ENCODE measurements at regions not wholly inside any gene's neighbourhood (a gene's known extent, or its start where the extent isn't known, plus 50 kb on each side); places are given as distances from the start of the nearest gene placed in this dataset.
A peak's percentile ranks its signal among the peaks of the same experiment; 100 is the strongest.

DNA sequence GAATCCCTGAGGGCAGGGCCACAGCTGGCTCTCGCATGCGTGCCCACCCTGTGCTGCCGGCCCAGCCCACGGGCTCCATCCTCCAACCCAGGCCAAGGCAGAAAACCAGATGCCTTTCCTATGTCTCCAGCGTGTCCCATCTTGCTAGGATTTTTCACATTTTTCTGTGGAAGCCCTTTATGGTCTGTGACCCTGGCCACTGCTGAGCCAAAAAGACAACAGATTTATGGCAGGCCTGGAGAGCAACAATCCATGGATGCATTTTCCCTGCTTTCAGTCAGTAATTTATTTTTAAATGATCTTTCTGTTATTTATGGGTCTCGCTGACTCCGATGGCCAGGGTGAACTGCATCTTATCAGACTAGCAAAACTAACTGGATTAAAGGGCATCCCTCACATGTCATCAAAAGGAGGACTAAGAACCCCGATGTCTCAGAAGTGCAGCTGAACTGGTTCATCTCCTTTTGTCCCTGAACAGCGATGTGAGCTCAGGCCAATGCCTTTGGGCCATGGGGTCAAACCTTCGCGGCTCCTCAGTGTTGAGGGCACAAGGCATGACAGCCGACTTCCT lies 346.0 kb downstream of the CYRIA start:
- H3K27me3 ChIP-seq (replicated peaks in 2 of 5; ENCODE audit: control insufficient read depth in 4 of 5, insufficient read depth in 5 of 5, low read length in 4 of 5), result no peaks in the 10 kb centered on the region
- no peaks in the 10 kb centered on the region for H3K36me3 ChIP-seq (ENCODE audit: control insufficient read depth in 4 of 4, insufficient read depth in 4 of 4, low read length in 3 of 4)
- H3K27ac ChIP-seq (ENCODE audit: insufficient read depth in 1 of 2, low read depth in 1 of 2, low read length in 2 of 2, poor library complexity in 1 of 2, severe bottlenecking in 2 of 2), result no peak overlapping the region
- H3K4me3 ChIP-seq (ENCODE audit: control insufficient read depth in 1 of 7, extremely low read depth in 1 of 7, insufficient read depth in 4 of 7, low read depth in 2 of 7, low read length in 6 of 7), result no peak overlapping the region
- DNase-seq, result no peak
- ChIA-PET POLR2A (no interaction called here), CTCF (interaction anchor here (1.1 kb wide), 1 partner anchor 99 kb away, joined by 3 read pairs; no protein-coding TSS in a partner anchor)
- peaks cover 2 to 75% (median 59%) of the 10 kb centered on the region in 4 experiments for H3K4me1 ChIP-seq (ENCODE audit: control extremely low read depth in 1 of 4, control insufficient read depth in 4 of 4, insufficient read depth in 4 of 4, low read length in 3 of 4)
- 94% methylated on average over 9 of the region's 12 CpGs for WGBS (ENCODE audit: insufficient coverage)
- H3K9me3 ChIP-seq (ENCODE audit: control extremely low read depth in 1 of 5, control insufficient read depth in 4 of 5, insufficient read depth in 2 of 5, low read depth in 1 of 5, low read length in 4 of 5), result no peaks in the 10 kb centered on the region

DNA sequence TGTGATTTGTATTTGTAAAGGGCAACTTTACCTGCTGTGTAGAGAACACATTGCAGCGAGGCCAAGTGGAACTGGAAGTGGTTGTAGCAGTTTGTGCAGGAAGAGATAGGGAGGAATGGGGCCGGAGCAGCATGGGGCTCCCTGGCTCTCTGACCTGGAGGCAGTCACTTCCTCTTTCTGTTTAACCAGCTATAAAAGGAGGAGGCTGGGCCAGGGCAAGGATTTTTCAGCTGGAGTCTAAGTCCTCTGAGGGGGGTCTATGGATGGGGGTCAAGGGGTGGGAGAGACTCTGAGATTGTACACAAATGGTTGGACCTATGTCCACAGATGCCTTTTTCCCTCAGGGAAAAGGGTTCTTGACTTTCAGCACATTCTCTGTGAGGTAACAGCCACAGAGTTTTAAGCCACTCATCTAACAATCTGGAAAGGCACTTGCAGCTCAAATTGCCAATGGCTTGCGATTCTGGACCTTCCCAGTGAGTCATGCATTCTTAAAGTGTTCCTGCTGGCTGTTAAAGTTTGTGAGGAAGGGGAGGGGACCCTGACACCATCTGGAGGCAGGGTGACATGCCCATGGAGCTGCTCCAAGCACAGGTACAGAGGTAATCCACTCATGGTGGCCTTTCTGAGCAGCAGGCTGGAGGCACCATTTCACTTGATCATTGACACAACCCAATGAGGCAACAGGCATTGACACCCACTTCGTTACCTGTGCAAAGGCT lies 347.0 kb downstream of the CYRIA start:
- ChIA-PET CTCF (interaction anchor here (0.6 to 2.3 kb wide), 11 partner anchors 8 to 379 kb away, joined by 3 to 9 read pairs (median 4); partner anchors contain the start of gene MYCN), POLR2A (interaction anchor here (0.5 to 1.0 kb wide), 5 partner anchors 77 to 377 kb away, joined by 3 to 5 read pairs (median 4); no protein-coding TSS in a partner anchor)
- H3K4me1 ChIP-seq (ENCODE audit: control extremely low read depth in 1 of 4, control insufficient read depth in 4 of 4, insufficient read depth in 4 of 4, low read length in 3 of 4), result peaks cover 2 to 74% (median 56%) of the 10 kb centered on the region in 4 experiments
- WGBS (ENCODE audit: insufficient coverage), result 25% methylated on average over 4 of the region's 4 CpGs
- H3K27me3 ChIP-seq (replicated peaks in 2 of 5; ENCODE audit: control insufficient read depth in 4 of 5, insufficient read depth in 5 of 5, low read length in 4 of 5), result no peaks in the 10 kb centered on the region
- H3K4me3 ChIP-seq (ENCODE audit: control insufficient read depth in 1 of 7, extremely low read depth in 1 of 7, insufficient read depth in 4 of 7, low read depth in 2 of 7, low read length in 6 of 7), result peak overlapping the region in 2 of 7 experiments; percentile 36 to 44
- H3K36me3 ChIP-seq (ENCODE audit: control insufficient read depth in 4 of 4, insufficient read depth in 4 of 4, low read length in 3 of 4), result no peaks in the 10 kb centered on the region
- peak overlapping the region in 1 of 2 experiments; percentile 59 for H3K27ac ChIP-seq (ENCODE audit: insufficient read depth in 1 of 2, low read depth in 1 of 2, low read length in 2 of 2, poor library complexity in 1 of 2, severe bottlenecking in 2 of 2)
- peak; percentile 85 to 97 (median 94) for DNase-seq
- H3K9me3 ChIP-seq (ENCODE audit: control extremely low read depth in 1 of 5, control insufficient read depth in 4 of 5, insufficient read depth in 2 of 5, low read depth in 1 of 5, low read length in 4 of 5), result no peaks in the 10 kb centered on the region

DNA sequence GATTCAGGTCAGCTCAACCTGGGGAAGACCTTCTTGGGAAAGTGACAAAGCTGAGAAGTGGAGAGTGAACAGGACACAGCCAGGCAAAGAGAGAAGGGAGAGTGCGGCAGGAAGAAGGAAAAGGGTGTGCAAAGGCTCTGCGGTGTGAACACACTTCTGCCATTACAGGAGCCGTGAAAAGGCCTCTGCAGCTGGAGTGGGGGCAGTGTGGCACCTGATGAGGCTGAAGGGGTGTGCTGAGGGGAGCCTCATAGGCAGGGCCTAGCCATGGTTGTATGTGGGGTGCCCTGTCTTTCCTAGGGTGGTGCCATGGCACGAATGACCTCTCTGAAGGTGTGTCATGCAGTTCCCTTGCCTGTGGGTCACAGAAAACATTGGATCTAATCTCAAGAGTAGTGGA lies 347.6 kb downstream of the CYRIA start:
- 19% methylated on average over 4 of the region's 4 CpGs for WGBS (ENCODE audit: insufficient coverage)
- ChIA-PET CTCF (interaction anchor here (0.6 to 2.3 kb wide), 10 partner anchors 9 to 378 kb away, joined by 3 to 9 read pairs (median 4); partner anchors contain the start of gene MYCN), POLR2A (interaction anchor here (0.6 to 1.0 kb wide), 4 partner anchors 16 to 376 kb away, joined by 3 to 5 read pairs (median 4); no protein-coding TSS in a partner anchor)

DNA sequence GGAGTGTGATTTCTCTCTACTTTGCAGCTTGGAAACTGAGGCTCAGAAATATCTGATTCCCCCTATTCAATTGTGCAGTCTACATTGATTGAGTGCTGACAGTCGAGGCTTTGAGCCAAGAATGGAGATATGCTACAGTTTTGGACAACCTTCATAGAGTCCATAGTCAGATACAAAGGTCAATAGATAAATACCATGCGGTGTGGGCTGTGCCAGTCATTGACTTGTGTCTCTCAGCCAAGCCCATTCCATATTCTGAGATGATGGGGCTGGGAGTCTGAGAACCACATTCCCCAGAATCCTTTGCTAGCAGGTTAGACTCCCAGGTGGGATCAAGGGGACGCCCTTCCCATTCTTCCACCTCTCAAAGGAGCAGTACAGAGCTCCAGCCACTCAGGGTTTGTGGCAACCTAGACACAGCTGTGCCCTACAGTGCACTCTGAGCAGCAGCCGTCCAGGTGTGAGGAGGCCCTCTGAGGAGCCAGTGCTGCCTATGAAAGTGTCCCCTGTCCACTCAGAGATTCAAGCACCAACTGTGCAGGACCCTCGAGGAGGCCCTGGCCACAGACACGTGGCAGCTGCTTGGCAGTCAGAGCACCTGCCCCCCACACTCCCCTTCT lies 348.3 kb downstream of the CYRIA start:
- DNase-seq, result no peak
- Histone ChIP-seq H3K27ac (ENCODE audit: insufficient read depth in 1 of 2, low read depth in 1 of 2, low read length in 2 of 2, poor library complexity in 1 of 2, severe bottlenecking in 2 of 2) (peak overlapping the region in 1 of 2 experiments; percentile 59), H3K36me3 (ENCODE audit: control insufficient read depth in 4 of 4, insufficient read depth in 4 of 4, low read length in 3 of 4) (no peaks in the 10 kb centered on the region), H3K9me3 (ENCODE audit: control extremely low read depth in 1 of 5, control insufficient read depth in 4 of 5, insufficient read depth in 2 of 5, low read depth in 1 of 5, low read length in 4 of 5) (no peaks in the 10 kb centered on the region), H3K27me3 (replicated peaks in 2 of 5; ENCODE audit: control insufficient read depth in 4 of 5, insufficient read depth in 5 of 5, low read length in 4 of 5) (no peaks in the 10 kb centered on the region), H3K4me3 (ENCODE audit: control insufficient read depth in 1 of 7, extremely low read depth in 1 of 7, insufficient read depth in 4 of 7, low read depth in 2 of 7, low read length in 6 of 7) (no peak overlapping the region), H3K4me1 (ENCODE audit: control extremely low read depth in 1 of 4, control insufficient read depth in 4 of 4, insufficient read depth in 4 of 4, low read length in 3 of 4) (peaks cover 2 to 69% (median 53%) of the 10 kb centered on the region in 4 experiments)
- POLR2A ChIA-PET, result interaction anchor here (0.7 kb wide), 1 partner anchor 15 kb away, joined by 3 read pairs; no protein-coding TSS in a partner anchor
- 67% methylated on average over 6 of the region's 6 CpGs for WGBS (ENCODE audit: insufficient coverage)
- CTCF ChIA-PET, result interaction anchor here (1.2 to 2.3 kb wide), 7 partner anchors 8 to 378 kb away, joined by 3 to 9 read pairs (median 5); partner anchors contain the start of gene MYCN

More for the DNA sequence above, 347.6 kb downstream of the CYRIA start:
- no peaks in the 10 kb centered on the region for H3K27me3 ChIP-seq (replicated peaks in 2 of 5; ENCODE audit: control insufficient read depth in 4 of 5, insufficient read depth in 5 of 5, low read length in 4 of 5)
- no peaks in the 10 kb centered on the region for H3K9me3 ChIP-seq (ENCODE audit: control extremely low read depth in 1 of 5, control insufficient read depth in 4 of 5, insufficient read depth in 2 of 5, low read depth in 1 of 5, low read length in 4 of 5)
- H3K27ac ChIP-seq (ENCODE audit: insufficient read depth in 1 of 2, low read depth in 1 of 2, low read length in 2 of 2, poor library complexity in 1 of 2, severe bottlenecking in 2 of 2), result peak overlapping the region in 1 of 2 experiments; percentile 59
- peaks cover 2 to 72% (median 55%) of the 10 kb centered on the region in 4 experiments for H3K4me1 ChIP-seq (ENCODE audit: control extremely low read depth in 1 of 4, control insufficient read depth in 4 of 4, insufficient read depth in 4 of 4, low read length in 3 of 4)
- no peak for DNase-seq
- no peaks in the 10 kb centered on the region for H3K36me3 ChIP-seq (ENCODE audit: control insufficient read depth in 4 of 4, insufficient read depth in 4 of 4, low read length in 3 of 4)
- peak overlapping the region in 2 of 7 experiments; percentile 36 to 44 for H3K4me3 ChIP-seq (ENCODE audit: control insufficient read depth in 1 of 7, extremely low read depth in 1 of 7, insufficient read depth in 4 of 7, low read depth in 2 of 7, low read length in 6 of 7)

- Histone ChIP-seq H3K4me1 (ENCODE audit: control extremely low read depth in 1 of 4, control insufficient read depth in 4 of 4, insufficient read depth in 4 of 4, low read length in 3 of 4) (peaks cover 2 to 70% (median 53%) of the 10 kb centered on the region in 4 experiments), H3K4me3 (ENCODE audit: control insufficient read depth in 1 of 7, extremely low read depth in 1 of 7, insufficient read depth in 4 of 7, low read depth in 2 of 7, low read length in 6 of 7) (no peak overlapping the region), H3K27ac (ENCODE audit: insufficient read depth in 1 of 2, low read depth in 1 of 2, low read length in 2 of 2, poor library complexity in 1 of 2, severe bottlenecking in 2 of 2) (no peak overlapping the region), H3K27me3 (replicated peaks in 2 of 5; ENCODE audit: control insufficient read depth in 4 of 5, insufficient read depth in 5 of 5, low read length in 4 of 5) (no peaks in the 10 kb centered on the region), H3K36me3 (ENCODE audit: control insufficient read depth in 4 of 4, insufficient read depth in 4 of 4, low read length in 3 of 4) (no peaks in the 10 kb centered on the region), H3K9me3 (ENCODE audit: control extremely low read depth in 1 of 5, control insufficient read depth in 4 of 5, insufficient read depth in 2 of 5, low read depth in 1 of 5, low read length in 4 of 5) (no peaks in the 10 kb centered on the region)
- WGBS (ENCODE audit: insufficient coverage), result 84% methylated on average over 8 of the region's 16 CpGs
- CTCF ChIA-PET, result interaction anchor here (1.0 to 2.3 kb wide), 7 partner anchors 7 to 373 kb away, joined by 3 to 9 read pairs (median 4); no protein-coding TSS in a partner anchor
- POLR2A ChIA-PET, result no interaction called here
- DNase-seq, result no peak
Observed at GRCh38 chr2:16316456-16317210, 349.0 kb downstream of the CYRIA start.

- Histone ChIP-seq H3K9me3 (ENCODE audit: control extremely low read depth in 1 of 5, control insufficient read depth in 4 of 5, insufficient read depth in 2 of 5, low read depth in 1 of 5, low read length in 4 of 5) (no peaks in the 10 kb centered on the region), H3K36me3 (ENCODE audit: control insufficient read depth in 4 of 4, insufficient read depth in 4 of 4, low read length in 3 of 4) (no peaks in the 10 kb centered on the region), H3K4me3 (ENCODE audit: control insufficient read depth in 1 of 7, extremely low read depth in 1 of 7, insufficient read depth in 4 of 7, low read depth in 2 of 7, low read length in 6 of 7) (no peak overlapping the region), H3K4me1 (ENCODE audit: control extremely low read depth in 1 of 4, control insufficient read depth in 4 of 4, insufficient read depth in 4 of 4, low read length in 3 of 4) (peaks cover 2 to 70% (median 58%) of the 10 kb centered on the region in 4 experiments), H3K27ac (ENCODE audit: insufficient read depth in 1 of 2, low read depth in 1 of 2, low read length in 2 of 2, poor library complexity in 1 of 2, severe bottlenecking in 2 of 2) (no peak overlapping the region), H3K27me3 (replicated peaks in 2 of 5; ENCODE audit: control insufficient read depth in 4 of 5, insufficient read depth in 5 of 5, low read length in 4 of 5) (no peaks in the 10 kb centered on the region)
- WGBS (ENCODE audit: insufficient coverage), result 84% methylated on average over 8 of the region's 9 CpGs
- CTCF ChIA-PET, result interaction anchor here (1.0 to 1.6 kb wide), 5 partner anchors 10 to 372 kb away, joined by 3 to 5 read pairs (median 4); no protein-coding TSS in a partner anchor
- DNase-seq, result no peak
- POLR2A ChIA-PET, result no interaction called here
Observed at GRCh38 chr2:16315908-16316307, 349.7 kb downstream of the CYRIA start.

Data from common myeloid progenitor, CD34-positive (primary cell).